H9 (cell line): ENCODE measurements at regions not wholly inside any gene's neighbourhood (a gene's known extent, or its start where the extent isn't known, plus 50 kb on each side); places are given as distances from the start of the nearest gene placed in this dataset.

Experiments
- DNase-seq: peaks from one replicate; pipeline ENCODE4 v3.0.0-alpha.2; 2017
- H2AFZ ChIP-seq: one replicate; pipeline ENCODE4 v1.6.1; 2013; ENCODE audit warnings: mild to moderate bottlenecking, low read length, control low read depth, moderate library complexity
- H2AK5ac ChIP-seq: 2 replicates; pipeline ENCODE4 v1.6.1; 2013; ENCODE audit warnings: low read length, control low read depth, mixed read lengths; ENCODE audit not compliant: insufficient read length
- H2BK120ac ChIP-seq: one replicate; pipeline ENCODE4 v1.6.1; 2013; ENCODE audit warnings: low read depth, mild to moderate bottlenecking, low read length, control low read depth, inconsistent platforms; ENCODE audit not compliant: poor library complexity, severe bottlenecking
- H2BK12ac ChIP-seq: 2 replicates; pipeline ENCODE4 v1.6.1; 2013; ENCODE audit warnings: low read length, control low read depth, mixed read lengths, low read depth; ENCODE audit not compliant: insufficient read length
- H2BK15ac ChIP-seq: 2 replicates; pipeline ENCODE4 v1.6.1; 2013; ENCODE audit warnings: low read depth, low read length, control low read depth
- H2BK20ac ChIP-seq: one replicate; pipeline ENCODE4 v1.6.1; 2013; ENCODE audit warnings: low read depth, mild to moderate bottlenecking, low read length, control low read depth, inconsistent platforms; ENCODE audit not compliant: poor library complexity, severe bottlenecking
- H2BK5ac ChIP-seq: 2 replicates; pipeline ENCODE4 v1.6.1; 2013; ENCODE audit warnings: low read length, control low read depth, mixed read lengths; ENCODE audit not compliant: insufficient read length
- H3K14ac ChIP-seq: 2 replicates; pipeline ENCODE4 v1.6.1; 2013; ENCODE audit warnings: low read length, control low read depth; ENCODE audit not compliant: insufficient read depth
- H3K18ac ChIP-seq: 2 replicates; pipeline ENCODE4 v1.6.1; 2013; ENCODE audit warnings: low read depth, mild to moderate bottlenecking, mixed read lengths, low read length, control low read depth; ENCODE audit not compliant: insufficient read length
- H3K23ac ChIP-seq: 2 replicates; pipeline ENCODE4 v1.6.1; 2013; ENCODE audit warnings: low read length, control low read depth, mixed read lengths, low read depth; ENCODE audit not compliant: insufficient read length
- H3K23me2 ChIP-seq: 2 replicates; pipeline ENCODE4 v1.6.1; 2013; ENCODE audit warnings: low read depth, mild to moderate bottlenecking, mixed read lengths, low read length, control low read depth; ENCODE audit not compliant: insufficient read length, poor library complexity, severe bottlenecking
- H3K27ac ChIP-seq: 2 replicates; pipeline ENCODE4 v1.5.1; 2013; ENCODE audit warnings: low read length, control low read depth, mixed read lengths, low read depth; ENCODE audit not compliant: insufficient read length
- H3K27me3 ChIP-seq: 2 replicates; pipeline ENCODE4 v1.6.1; 2013; ENCODE audit warnings: low read length, control low read depth, inconsistent platforms; ENCODE audit not compliant: insufficient read depth
- H3K4ac ChIP-seq: 2 replicates; pipeline ENCODE4 v1.6.1; 2013; ENCODE audit warnings: low read depth, mild to moderate bottlenecking, control low read depth, inconsistent platforms, low read length, moderate library complexity
- H3K4me1 ChIP-seq: 2 replicates; pipeline ENCODE4 v1.6.1; 2013; ENCODE audit warnings: low read length, control low read depth, inconsistent platforms; ENCODE audit not compliant: insufficient read depth
- H3K4me2 ChIP-seq: 2 replicates; pipeline ENCODE4 v1.6.1; 2013; ENCODE audit warnings: low read length, control low read depth, mixed read lengths; ENCODE audit not compliant: insufficient read length, insufficient read depth
- H3K56ac ChIP-seq: 2 replicates; pipeline ENCODE4 v1.6.1; 2013; ENCODE audit warnings: low read depth, mild to moderate bottlenecking, mixed read lengths, low read length, control low read depth; ENCODE audit not compliant: insufficient read length
- H3K79me1 ChIP-seq: 2 replicates; pipeline ENCODE4 v1.6.1; 2013; ENCODE audit warnings: low read depth, mild to moderate bottlenecking, moderate library complexity, low read length, control low read depth, inconsistent platforms; ENCODE audit not compliant: insufficient read depth, poor library complexity, severe bottlenecking
- H3K79me2 ChIP-seq: 2 replicates; pipeline ENCODE4 v1.6.1; 2013; ENCODE audit warnings: low read length, control low read depth, inconsistent platforms; ENCODE audit not compliant: insufficient read depth
- H3K9ac ChIP-seq: 2 replicates; pipeline ENCODE4 v1.6.1; 2013; ENCODE audit warnings: low read length, control low read depth, mixed read lengths; ENCODE audit not compliant: insufficient read length; ENCODE audit errors: extremely low read depth
- H3K9me3 ChIP-seq: one replicate; pipeline ENCODE4 v1.6.1; 2013; ENCODE audit warnings: low read depth, low read length, inconsistent platforms; ENCODE audit not compliant: control insufficient read depth
- H3T11ph ChIP-seq: one replicate; pipeline ENCODE4 v1.6.1; 2013; ENCODE audit warnings: mild to moderate bottlenecking, low read length, control low read depth, inconsistent platforms
- H4K20me1 ChIP-seq: one replicate; pipeline ENCODE4 v1.6.1; 2013; ENCODE audit not compliant: control insufficient read depth, insufficient read length, insufficient read depth
- H4K5ac ChIP-seq: 2 replicates; pipeline ENCODE4 v1.6.1; 2013; ENCODE audit warnings: low read depth, mild to moderate bottlenecking, mixed read lengths, low read length, control low read depth; ENCODE audit not compliant: insufficient read length
- H4K8ac ChIP-seq: replicated peaks from 2 replicates; pipeline ENCODE4 v1.6.1; 2013; ENCODE audit warnings: low read length, control low read depth, mixed read lengths, low read depth; ENCODE audit not compliant: insufficient read length
- H4K91ac ChIP-seq: 2 replicates; pipeline ENCODE4 v1.6.1; 2013; ENCODE audit warnings: low read depth, mild to moderate bottlenecking, moderate library complexity, mixed read lengths, low read length, control low read depth; ENCODE audit not compliant: insufficient read length
- H3K27ac Mint-ChIP-seq, 3 experiments: 2 replicates in 2 of 3; 3 replicates in 1 of 3; pipeline ENCODE4 v1.8.0; 2020 to 2021; ENCODE audit warnings: mixed read lengths in 3 of 3, mild to moderate bottlenecking in 1 of 3, moderate library complexity in 1 of 3
- H3K27me3 Mint-ChIP-seq: 2 replicates; pipeline ENCODE4 v1.8.0; 2021; ENCODE audit warnings: low read depth, mild to moderate bottlenecking, moderate library complexity, mixed read lengths
- H3K36me3 Mint-ChIP-seq, 3 experiments: 2 replicates in 2 of 3; 3 replicates in 1 of 3; pipeline ENCODE4 v1.8.0; 2020 to 2021; ENCODE audit warnings: low read depth in 3 of 3, mixed read lengths in 3 of 3; ENCODE audit not compliant: insufficient read depth in 1 of 3
- H3K4me1 Mint-ChIP-seq, 2 experiments: 2 replicates each; pipeline ENCODE4 v1.8.0; 2020; ENCODE audit warnings: mixed read lengths in 2 of 2
- H3K4me3 Mint-ChIP-seq, 2 experiments: 2 replicates in 1 of 2; 3 replicates in 1 of 2; pipeline ENCODE4 v1.8.0; 2020 to 2021; ENCODE audit warnings: mild to moderate bottlenecking in 2 of 2, mixed read lengths in 2 of 2, moderate library complexity in 1 of 2
- H3K9me3 Mint-ChIP-seq, 2 experiments: 2 replicates in 1 of 2; 3 replicates in 1 of 2; pipeline ENCODE4 v1.8.0; 2020; ENCODE audit warnings: mild to moderate bottlenecking in 2 of 2, mixed read lengths in 2 of 2, moderate library complexity in 1 of 2
- WGBS: extraction: QIAGEN DNeasy Blood & Tissue Kit; methylation state at CpG from one replicate; pipeline ENCODE4 v1.1.7; 2013; ENCODE audit warnings: missing lambda C conversion rate, low lambda C conversion rate, mixed read lengths; ENCODE audit not compliant: insufficient read length; ENCODE audit errors: extremely low coverage; 5-methylcytosine and 5-hydroxymethylcytosine counted together
- TF ChIP-seq, protein P1 (sequence below): fragments of 200-600 bp; sonication (generic); conservative IDR thresholded peaks from 3 replicates; pipeline ENCODE4 v1.8.0; 2021; ENCODE audit warnings: antibody characterized with exemption, mild to moderate bottlenecking

DNA sequence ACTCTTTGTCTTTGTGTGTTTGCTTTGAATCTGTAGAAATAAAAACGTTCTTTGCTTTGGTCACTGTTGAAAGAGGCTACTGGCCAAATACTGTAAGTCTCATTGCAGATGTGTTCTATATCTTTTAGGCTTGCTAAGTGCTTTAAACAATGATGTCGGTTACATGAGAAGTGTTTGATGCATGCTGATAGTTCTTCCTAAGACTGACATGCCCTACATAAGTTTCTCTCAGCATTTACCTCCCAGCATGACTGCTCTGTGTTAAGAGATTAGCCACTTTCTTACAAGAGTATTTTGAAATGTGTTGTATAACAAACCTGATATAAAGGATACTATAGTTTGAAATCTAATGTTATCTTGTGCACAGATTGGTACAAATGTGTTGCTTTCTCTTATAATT lies 1088.7 kb downstream of the NSUN3 start:
- Histone ChIP-seq H3T11ph (no peak overlapping the region), H3K23me2 (no peaks in the 10 kb centered on the region), H3K9ac (no peak overlapping the region), H3K56ac (no peak overlapping the region), H2BK20ac (no peak overlapping the region), H3K4ac (no peak overlapping the region), H3K14ac (no peak overlapping the region), H2AK5ac (no peak overlapping the region), H3K23ac (no peak overlapping the region), H3K27me3 (no peaks in the 10 kb centered on the region), H4K91ac (no peak overlapping the region), H3K79me1 (no peaks in the 10 kb centered on the region), H3K18ac (no peak overlapping the region), H3K79me2 (no peaks in the 10 kb centered on the region), H2BK120ac (no peak overlapping the region), H4K8ac (no peak overlapping the region), H4K20me1 (no peaks in the 10 kb centered on the region), H4K5ac (no peak overlapping the region), H2BK12ac (no peak overlapping the region), H3K9me3 (no peaks in the 10 kb centered on the region), H3K4me2 (no peak overlapping the region), H2BK5ac (no peak overlapping the region), H2AFZ (no peak overlapping the region), H2BK15ac (no peak overlapping the region), H3K4me1 (no peaks in the 10 kb centered on the region), H3K27ac (no peak overlapping the region)
- Mint-ChIP-seq H3K9me3 (peaks cover 0 to 4% of the 10 kb centered on the region in 2 experiments; a peak in 3 of 5 replicates), H3K36me3 (peaks cover 0 to 5% (median under 1%) of the 10 kb centered on the region in 3 experiments; a peak in 5 of 7 replicates), H3K4me1 (peaks cover 5 to 6% of the 10 kb centered on the region in 2 experiments), H3K27ac (peak overlapping the region in 2 of 3 experiments; percentile 55 to 75; a peak in 1 of 7 replicates), H3K4me3 (no peak overlapping the region), H3K27me3 (no peaks in the 10 kb centered on the region)
- no peak for DNase-seq
- no CpG with 5 or more reads among the region's 2 CpGs for WGBS
- TF ChIP-seq, protein P1, sequence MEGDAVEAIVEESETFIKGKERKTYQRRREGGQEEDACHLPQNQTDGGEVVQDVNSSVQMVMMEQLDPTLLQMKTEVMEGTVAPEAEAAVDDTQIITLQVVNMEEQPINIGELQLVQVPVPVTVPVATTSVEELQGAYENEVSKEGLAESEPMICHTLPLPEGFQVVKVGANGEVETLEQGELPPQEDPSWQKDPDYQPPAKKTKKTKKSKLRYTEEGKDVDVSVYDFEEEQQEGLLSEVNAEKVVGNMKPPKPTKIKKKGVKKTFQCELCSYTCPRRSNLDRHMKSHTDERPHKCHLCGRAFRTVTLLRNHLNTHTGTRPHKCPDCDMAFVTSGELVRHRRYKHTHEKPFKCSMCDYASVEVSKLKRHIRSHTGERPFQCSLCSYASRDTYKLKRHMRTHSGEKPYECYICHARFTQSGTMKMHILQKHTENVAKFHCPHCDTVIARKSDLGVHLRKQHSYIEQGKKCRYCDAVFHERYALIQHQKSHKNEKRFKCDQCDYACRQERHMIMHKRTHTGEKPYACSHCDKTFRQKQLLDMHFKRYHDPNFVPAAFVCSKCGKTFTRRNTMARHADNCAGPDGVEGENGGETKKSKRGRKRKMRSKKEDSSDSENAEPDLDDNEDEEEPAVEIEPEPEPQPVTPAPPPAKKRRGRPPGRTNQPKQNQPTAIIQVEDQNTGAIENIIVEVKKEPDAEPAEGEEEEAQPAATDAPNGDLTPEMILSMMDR: no peak
